A673 (cell line): ENCODE measurements at regions not wholly inside any gene's neighbourhood (a gene's known extent, or its start where the extent isn't known, plus 50 kb on each side); places are given as distances from the start of the nearest gene placed in this dataset.

Source experiments
- BruUV-seq: library from RNA; stranded (reverse); fragments of 400-500 nt; replicated peaks from 2 replicates; lab custom pipeline; 2021; lab: Mats Ljungman, UMichigan
- CTCF ChIA-PET: fragments of 300-600 bp; sonication (Branson Sonifier 250); formaldehyde crosslinking; loops from one replicate; lab custom pipeline; 2022; ENCODE audit warnings: antibody characterized with exemption; lab: Charles Lee
- POLR2A ChIA-PET: fragments of 300-600 bp; sonication (Branson Sonifier 250); formaldehyde crosslinking; loops from one replicate; lab custom pipeline; 2022; ENCODE audit warnings: antibody characterized with exemption; ENCODE audit not compliant: low non-redundant PET; lab: Charles Lee
- DNase-seq: peaks from one replicate; pipeline ENCODE4 v3.0.0-alpha.2; 2015; ENCODE audit warnings: low spot score
- H3K27ac ChIP-seq: fragments of 200-600 bp; sonication (generic); 2 replicates; pipeline ENCODE4 v1.5.1; 2016; ENCODE audit warnings: mixed run types, low read depth, mild to moderate bottlenecking, mixed read lengths, antibody characterized with exemption, low read length; ENCODE audit not compliant: poor library complexity, severe bottlenecking
- H3K27me3 ChIP-seq: fragments of 200-600 bp; sonication (generic); replicated peaks from 2 replicates; pipeline ENCODE4 v1.6.1; 2017; ENCODE audit warnings: mixed run types, low read depth, mild to moderate bottlenecking, mixed read lengths, antibody characterized with exemption, low read length; ENCODE audit not compliant: insufficient read depth, poor library complexity
- H3K36me3 ChIP-seq: fragments of 200-600 bp; sonication (generic); 2 replicates; pipeline ENCODE4 v1.6.1; 2016; ENCODE audit warnings: mixed run types, mild to moderate bottlenecking, mixed read lengths, antibody characterized with exemption, low read length; ENCODE audit not compliant: insufficient read depth, poor library complexity, severe bottlenecking
- H3K4me1 ChIP-seq: fragments of 200-600 bp; sonication (generic); 2 replicates; pipeline ENCODE4 v1.6.1; 2017; ENCODE audit warnings: mixed run types, mild to moderate bottlenecking, mixed read lengths, antibody characterized with exemption, low read length; ENCODE audit not compliant: insufficient read depth, poor library complexity, severe bottlenecking
- H3K4me3 ChIP-seq: fragments of 200-600 bp; sonication (generic); 2 replicates; pipeline ENCODE4 v1.5.1; 2016; ENCODE audit warnings: low read depth, mixed run types, mild to moderate bottlenecking, mixed read lengths, low read length; ENCODE audit not compliant: poor library complexity, severe bottlenecking
- H3K9me3 ChIP-seq: fragments of 200-600 bp; sonication (generic); 2 replicates; pipeline ENCODE4 v1.6.1; 2016; ENCODE audit warnings: mixed run types, low read depth, mild to moderate bottlenecking, mixed read lengths, antibody characterized with exemption, low read length; ENCODE audit not compliant: poor library complexity, severe bottlenecking
- CTCF ChIP-seq: fragments of 300-800, 200-600 bp; sonication (generic); conservative IDR thresholded peaks from 2 replicates; pipeline ENCODE4 v1.5.1; 2017; ENCODE audit warnings: low read depth, mild to moderate bottlenecking, antibody characterized with exemption, low read length, moderate library complexity, mixed read lengths
- EZH2 ChIP-seq: fragments of 200-600 bp; sonication (generic); IDR thresholded peaks from 2 replicates; pipeline ENCODE4 v1.6.1; 2017; ENCODE audit warnings: borderline replicate concordance, low read depth, mild to moderate bottlenecking, mixed read lengths, antibody characterized with exemption, low read length; ENCODE audit not compliant: poor library complexity, severe bottlenecking
- intact Hi-C: fragments of 100-400 bp; cut with micrococcal nuclease; formaldehyde crosslinking; loops from one replicate; pipeline ENCODE4 v1.10.0; 2022; ENCODE audit not compliant: unreplicated experiment

GRCh38 chr3:18124501-18124900, 300.6 kb downstream of the SATB1 start:
- POLR2A ChIA-PET, result no interaction called here
- peak; percentile 12 for DNase-seq
- no peak overlapping the region for H3K27ac ChIP-seq
- H3K4me3 ChIP-seq, result no peak overlapping the region
- intact Hi-C loops, result no loop called here
- H3K4me1 ChIP-seq, result no peaks in the 10 kb centered on the region
- no peaks in the 10 kb centered on the region for H3K27me3 ChIP-seq
- BruUV-seq, result no TSS peak
- TF ChIP-seq EZH2, result no peak
- CTCF ChIA-PET, result no interaction called here
- no peaks in the 10 kb centered on the region for H3K9me3 ChIP-seq
- H3K36me3 ChIP-seq, result no peaks in the 10 kb centered on the region

GRCh38 chr3:18122264-18122663, 302.9 kb downstream of the SATB1 start:
- H3K27me3 ChIP-seq, result no peaks in the 10 kb centered on the region

GRCh38 chr3:18121020-18121419, 304.1 kb downstream of the SATB1 start:
- Histone ChIP-seq H3K4me1 (no peaks in the 10 kb centered on the region), H3K9me3 (no peaks in the 10 kb centered on the region), H3K36me3 (no peaks in the 10 kb centered on the region), H3K4me3 (no peak overlapping the region), H3K27me3 (no peaks in the 10 kb centered on the region), H3K27ac (no peak overlapping the region)
- BruUV-seq, result no TSS peak
- POLR2A ChIA-PET, result no interaction called here
- no peak for DNase-seq
- intact Hi-C loops, result no loop called here
- CTCF ChIA-PET, result no interaction called here
- TF ChIP-seq CTCF, result no peak

More at GRCh38 chr3:18122264-18122663, 302.9 kb downstream of the SATB1 start:
- DNase-seq, result no peak
- ChIA-PET CTCF (no interaction called here), POLR2A (no interaction called here)
- no peak overlapping the region for H3K4me3 ChIP-seq
- TF ChIP-seq CTCF (no peak), EZH2 (no peak)
- intact Hi-C loops, result no loop called here
- no peaks in the 10 kb centered on the region for H3K4me1 ChIP-seq
- BruUV-seq, result no TSS peak
- no peaks in the 10 kb centered on the region for H3K9me3 ChIP-seq
- no peak overlapping the region for H3K27ac ChIP-seq
- H3K36me3 ChIP-seq, result no peaks in the 10 kb centered on the region

GRCh38 chr3:18119866-18120265, 305.3 kb downstream of the SATB1 start:
- CTCF ChIA-PET, result no interaction called here
- POLR2A ChIA-PET, result no interaction called here
- Histone ChIP-seq H3K4me1 (no peaks in the 10 kb centered on the region), H3K4me3 (no peak overlapping the region), H3K36me3 (no peaks in the 10 kb centered on the region), H3K27ac (no peak overlapping the region), H3K9me3 (no peaks in the 10 kb centered on the region), H3K27me3 (no peaks in the 10 kb centered on the region)
- BruUV-seq, result no TSS peak
- TF ChIP-seq EZH2, result no peak
- TF ChIP-seq CTCF, result no peak
- DNase-seq, result no peak
- intact Hi-C loops, result no loop called here
